WTC11 (cell line): ENCODE measurements at regions not wholly inside any gene's neighbourhood (a gene's known extent, or its start where the extent isn't known, plus 50 kb on each side); places are given as distances from the start of the nearest gene placed in this dataset.

Experiments used
- ATAC-seq: fragments of 200-7000 bp; cut with Tn5 transposase; 2 replicates; pipeline ENCODE4 v1.10.0; 2021; ENCODE audit warnings: mild to moderate bottlenecking, moderate library complexity
- CTCF ChIA-PET: fragments of 300-600 bp; sonication (Branson Sonifier 250); formaldehyde crosslinking; loops from one replicate; lab custom pipeline; 2021; ENCODE audit warnings: antibody characterized with exemption; lab: Charles Lee
- POLR2A ChIA-PET: fragments of 350-600 bp; sonication (Branson Sonifier 250); formaldehyde crosslinking; loops from one replicate; lab custom pipeline; 2021; ENCODE audit warnings: antibody characterized with exemption; lab: Charles Lee
- DNase-seq: peaks from one replicate; pipeline ENCODE4 v3.0.0; 2021; ENCODE audit warnings: low spot score
- H3K27ac Mint-ChIP-seq: 2 replicates; pipeline ENCODE4 v1.8.0; 2021; ENCODE audit warnings: mixed read lengths
- H3K27me3 Mint-ChIP-seq: 2 replicates; pipeline ENCODE4 v1.8.0; 2021; ENCODE audit warnings: low read depth, mild to moderate bottlenecking, moderate library complexity, mixed read lengths
- H3K36me3 Mint-ChIP-seq: 2 replicates; pipeline ENCODE4 v1.8.0; 2021; ENCODE audit warnings: mixed read lengths
- H3K4me1 Mint-ChIP-seq: 2 replicates; pipeline ENCODE4 v1.8.0; 2022; ENCODE audit warnings: mixed read lengths
- H3K4me3 Mint-ChIP-seq: 2 replicates; pipeline ENCODE4 v1.8.0; 2021; ENCODE audit warnings: mild to moderate bottlenecking, moderate library complexity, mixed read lengths
- H3K9me3 Mint-ChIP-seq: 2 replicates; pipeline ENCODE4 v1.8.0; 2021; ENCODE audit warnings: mixed read lengths
- FOXJ3 ChIP-seq: sonication (generic); formaldehyde crosslinking; IDR thresholded peaks from 2 replicates; pipeline ENCODE4 v1.9.0; 2021; ENCODE audit warnings: missing genetic modification reagents, mild to moderate bottlenecking, borderline replicate concordance
- FOXP1 ChIP-seq: sonication (generic); formaldehyde crosslinking; IDR thresholded peaks from 2 replicates; pipeline ENCODE4 v1.8.0; 2022; ENCODE audit warnings: missing genetic modification reagents, mild to moderate bottlenecking, moderate library complexity, borderline replicate concordance
- KAT7 ChIP-seq: sonication (generic); formaldehyde crosslinking; IDR thresholded peaks from 2 replicates; pipeline ENCODE4 v1.8.1; 2023; ENCODE audit warnings: missing genetic modification reagents, mild to moderate bottlenecking, borderline replicate concordance
- SMAD3 ChIP-seq: sonication (generic); formaldehyde crosslinking; IDR thresholded peaks from 2 replicates; pipeline ENCODE4 v1.8.0; 2022; ENCODE audit warnings: missing genetic modification reagents, mild to moderate bottlenecking, borderline replicate concordance
- SMAD4 ChIP-seq: sonication (generic); formaldehyde crosslinking; IDR thresholded peaks from 2 replicates; pipeline ENCODE4 v1.8.0; 2022; ENCODE audit warnings: mild to moderate bottlenecking, missing genetic modification reagents
- SP1 ChIP-seq: sonication (generic); formaldehyde crosslinking; conservative IDR thresholded peaks from 2 replicates; pipeline ENCODE4 v1.8.1; 2022; ENCODE audit warnings: missing genetic modification reagents
- ZNF317 ChIP-seq: sonication (generic); formaldehyde crosslinking; IDR thresholded peaks from 2 replicates; pipeline ENCODE4 v1.8.1; 2023; ENCODE audit warnings: low read depth, mild to moderate bottlenecking, moderate library complexity, missing genetic modification reagents, borderline replicate concordance
- ZNF396 ChIP-seq: fragments of 250-450 bp; sonication (Bioruptor Pico); IDR thresholded peaks from 2 replicates; pipeline ENCODE4 v1.8.0; 2021; ENCODE audit warnings: mild to moderate bottlenecking, moderate library complexity, borderline replicate concordance
- TF ChIP-seq, protein P1 (sequence below): sonication (generic); formaldehyde crosslinking; IDR thresholded peaks from 2 replicates; pipeline ENCODE4 v1.8.1; 2023; ENCODE audit warnings: mild to moderate bottlenecking, moderate library complexity, missing genetic modification reagents
- TF ChIP-seq, protein P2 (sequence below): fragments of 250-450 bp; sonication (Bioruptor Pico); IDR thresholded peaks from 2 replicates; pipeline ENCODE4 v1.9.0; 2021; ENCODE audit warnings: mild to moderate bottlenecking
- TF ChIP-seq, protein P3 (sequence below): sonication (generic); formaldehyde crosslinking; IDR thresholded peaks from 2 replicates; pipeline ENCODE4 v1.8.1; 2023; ENCODE audit warnings: mild to moderate bottlenecking, missing genetic modification reagents, moderate library complexity
- TF ChIP-seq, protein P4 (sequence below): sonication (generic); formaldehyde crosslinking; conservative IDR thresholded peaks from 2 replicates; pipeline ENCODE4 v1.8.1; 2023; ENCODE audit warnings: mild to moderate bottlenecking, low read depth, missing genetic modification reagents, moderate library complexity
- TF ChIP-seq, protein P5 (sequence below): fragments of 250-450 bp; sonication (Bioruptor Pico); conservative IDR thresholded peaks from 2 replicates; pipeline ENCODE4 v1.9.0; 2021; ENCODE audit warnings: mild to moderate bottlenecking

DNA sequence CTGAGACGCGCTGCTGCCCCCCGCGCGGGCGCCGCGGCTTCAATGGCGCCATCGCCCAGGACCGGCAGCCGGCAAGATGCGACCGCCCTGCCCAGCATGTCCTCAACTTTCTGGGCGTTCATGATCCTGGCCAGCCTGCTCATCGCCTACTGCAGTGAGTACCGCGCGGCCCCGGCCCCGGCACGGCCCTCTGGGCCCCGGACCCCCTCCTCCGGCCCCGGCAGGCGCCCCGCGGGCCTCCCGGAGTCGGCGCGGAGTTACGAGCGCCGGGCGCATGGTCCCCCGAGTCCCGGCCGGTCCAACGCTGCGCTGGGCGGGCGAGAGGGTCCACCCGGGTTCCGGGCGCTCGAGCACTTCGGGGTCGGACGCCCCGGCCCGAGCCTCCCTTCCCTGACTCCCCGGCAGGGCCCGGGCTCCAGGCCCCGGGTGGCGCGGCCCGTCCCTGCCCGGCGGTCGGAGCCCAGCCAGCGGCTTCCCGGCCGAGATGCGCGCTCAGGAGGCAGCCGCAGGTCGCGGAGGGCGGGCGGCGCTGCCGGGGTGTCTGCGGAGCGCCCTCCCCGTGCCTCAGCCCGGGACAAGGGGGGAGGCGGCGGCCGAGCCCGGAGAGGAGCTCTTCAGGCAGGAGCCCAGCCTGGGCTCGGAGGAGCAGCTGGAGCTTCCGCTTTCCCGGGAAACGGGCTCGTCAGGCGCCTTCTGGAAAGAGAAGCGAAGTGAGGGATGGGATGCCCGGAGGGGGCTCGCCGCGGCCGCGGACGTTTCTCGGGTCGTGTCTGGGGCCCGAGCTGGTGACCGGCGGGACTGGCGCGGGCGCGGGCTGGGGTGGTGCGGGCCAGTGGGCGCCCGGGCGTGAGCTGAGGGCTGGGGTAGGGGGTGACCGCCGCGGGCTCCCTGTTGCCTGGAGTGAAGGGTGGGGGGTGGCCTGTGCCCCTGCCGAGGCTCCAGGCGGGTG, 1337.8 kb downstream of the BRD1 start:
- peak; percentile 3; the same call in 1 of the 2 replicates for ATAC-seq
- H3K4me1 Mint-ChIP-seq, result peaks cover 54% of the 10 kb centered on the region
- CTCF ChIA-PET, result interaction anchor here (0.6 to 1.3 kb wide), 4 partner anchors 9 to 664 kb away, joined by 3 to 5 read pairs (median 4); no protein-coding TSS in a partner anchor
- H3K27me3 Mint-ChIP-seq, result peaks cover 29% of the 10 kb centered on the region
- no peak overlapping the region for H3K27ac Mint-ChIP-seq
- no peaks in the 10 kb centered on the region for H3K9me3 Mint-ChIP-seq
- 0 out of 2 replicates have a peak, but pooled peaks cover 3% of the 10 kb centered on the region for H3K36me3 Mint-ChIP-seq
- H3K4me3 Mint-ChIP-seq, result peak overlapping the region; percentile 77
- POLR2A ChIA-PET, result no interaction called here
- TF ChIP-seq, protein P1, sequence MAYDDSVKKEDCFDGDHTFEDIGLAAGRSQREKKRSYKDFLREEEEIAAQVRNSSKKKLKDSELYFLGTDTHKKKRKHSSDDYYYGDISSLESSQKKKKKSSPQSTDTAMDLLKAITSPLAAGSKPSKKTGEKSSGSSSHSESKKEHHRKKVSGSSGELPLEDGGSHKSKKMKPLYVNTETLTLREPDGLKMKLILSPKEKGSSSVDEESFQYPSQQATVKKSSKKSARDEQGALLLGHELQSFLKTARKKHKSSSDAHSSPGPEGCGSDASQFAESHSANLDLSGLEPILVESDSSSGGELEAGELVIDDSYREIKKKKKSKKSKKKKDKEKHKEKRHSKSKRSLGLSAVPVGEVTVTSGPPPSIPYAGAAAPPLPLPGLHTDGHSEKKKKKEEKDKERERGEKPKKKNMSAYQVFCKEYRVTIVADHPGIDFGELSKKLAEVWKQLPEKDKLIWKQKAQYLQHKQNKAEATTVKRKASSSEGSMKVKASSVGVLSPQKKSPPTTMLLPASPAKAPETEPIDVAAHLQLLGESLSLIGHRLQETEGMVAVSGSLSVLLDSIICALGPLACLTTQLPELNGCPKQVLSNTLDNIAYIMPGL (CRISPR knock-in tag), result 0 out of 2 replicates have a peak, but pooled peaks have one; percentile 38
- no peak for TF ChIP-seq KAT7 (CRISPR knock-in tag)
- DNase-seq, result no peak

DNA sequence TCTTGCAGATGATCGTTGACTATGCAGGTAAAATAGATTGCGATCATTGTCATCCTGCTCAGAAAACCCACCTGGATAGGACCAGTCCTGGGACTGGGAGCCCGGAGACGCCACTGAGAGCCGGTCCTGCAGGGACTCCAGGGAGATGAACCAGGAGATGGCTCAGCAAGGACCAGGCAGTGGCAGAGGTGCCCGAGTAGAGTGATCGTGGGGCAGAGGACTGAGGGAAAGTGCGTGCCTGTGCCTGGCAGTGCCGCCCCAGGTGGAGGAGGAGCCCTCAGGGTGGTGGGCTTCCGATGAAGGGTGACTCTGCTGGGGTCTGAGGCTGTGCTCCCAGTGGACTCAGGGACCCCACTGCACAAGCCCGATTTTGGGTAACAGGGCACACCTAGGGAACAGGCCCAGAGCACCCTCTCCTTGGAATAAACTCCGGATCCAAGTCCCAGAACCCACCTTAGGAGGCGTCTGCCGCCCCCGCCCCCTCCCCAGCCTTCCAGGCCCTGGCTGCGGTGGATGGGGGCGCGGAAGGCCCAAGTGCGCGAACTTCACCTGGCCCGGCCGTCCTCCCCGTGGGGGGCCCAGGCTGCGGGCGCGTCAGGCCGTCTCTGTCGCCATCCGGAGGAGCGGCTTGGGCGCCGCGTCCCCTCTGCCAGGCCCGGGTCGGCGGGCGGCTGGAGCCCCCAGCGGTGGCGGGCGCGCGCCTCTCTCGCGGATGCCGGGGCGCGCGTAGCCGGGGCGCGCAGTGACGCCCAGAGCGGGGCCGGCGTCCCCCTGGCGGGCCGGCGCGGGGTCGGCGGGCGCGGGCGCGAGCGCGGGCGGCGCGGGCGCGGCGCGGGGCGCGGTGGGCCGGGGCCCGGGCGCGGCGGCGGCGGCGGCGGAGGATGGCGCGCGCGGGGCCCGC, 1338.8 kb downstream of the BRD1 start:
- H3K36me3 Mint-ChIP-seq, result 0 out of 2 replicates have a peak, but pooled peaks cover 3% of the 10 kb centered on the region
- peaks cover 52% of the 10 kb centered on the region for H3K4me1 Mint-ChIP-seq
- ChIA-PET POLR2A (no interaction called here), CTCF (no interaction called here)
- peaks cover 29% of the 10 kb centered on the region for H3K27me3 Mint-ChIP-seq
- H3K4me3 Mint-ChIP-seq, result peak overlapping the region; percentile 58
- TF ChIP-seq SP1 (0 out of 2 replicates have a peak, but pooled peaks have one; percentile 31), FOXP1 (CRISPR knock-in tag) (peak; percentile 59; the same call in 1 of the 2 replicates), KAT7 (CRISPR knock-in tag) (0 out of 2 replicates have a peak, but pooled peaks have one; percentile 35)
- TF ChIP-seq, protein P2, sequence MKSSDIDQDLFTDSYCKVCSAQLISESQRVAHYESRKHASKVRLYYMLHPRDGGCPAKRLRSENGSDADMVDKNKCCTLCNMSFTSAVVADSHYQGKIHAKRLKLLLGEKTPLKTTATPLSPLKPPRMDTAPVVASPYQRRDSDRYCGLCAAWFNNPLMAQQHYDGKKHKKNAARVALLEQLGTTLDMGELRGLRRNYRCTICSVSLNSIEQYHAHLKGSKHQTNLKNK (CRISPR knock-in tag), result no peak
- DNase-seq, result peak; percentile 72
- no peak overlapping the region for H3K27ac Mint-ChIP-seq
- peak; percentile 33 for ATAC-seq
- no peaks in the 10 kb centered on the region for H3K9me3 Mint-ChIP-seq

DNA sequence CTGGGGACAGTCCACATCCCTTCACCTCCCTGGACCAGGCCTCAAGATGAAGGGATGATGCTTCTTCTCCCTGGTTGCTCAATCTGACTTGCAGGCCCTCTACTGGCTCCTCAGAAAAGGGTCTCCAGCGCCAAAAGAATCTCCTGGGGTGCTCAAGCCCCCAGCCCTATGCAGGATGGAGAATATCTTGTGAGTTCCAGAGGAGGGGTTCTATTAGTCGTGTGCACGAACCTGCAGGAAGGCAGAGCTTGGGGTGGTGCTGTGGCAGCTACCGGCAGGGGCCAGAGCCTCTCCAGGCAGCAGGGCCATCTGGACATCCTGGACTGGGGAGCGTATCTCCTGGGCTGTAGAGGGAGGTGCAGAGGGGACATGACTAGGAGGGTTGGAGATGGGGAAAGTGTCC, 1339.5 kb downstream of the BRD1 start:
- POLR2A ChIA-PET, result no interaction called here

DNA sequence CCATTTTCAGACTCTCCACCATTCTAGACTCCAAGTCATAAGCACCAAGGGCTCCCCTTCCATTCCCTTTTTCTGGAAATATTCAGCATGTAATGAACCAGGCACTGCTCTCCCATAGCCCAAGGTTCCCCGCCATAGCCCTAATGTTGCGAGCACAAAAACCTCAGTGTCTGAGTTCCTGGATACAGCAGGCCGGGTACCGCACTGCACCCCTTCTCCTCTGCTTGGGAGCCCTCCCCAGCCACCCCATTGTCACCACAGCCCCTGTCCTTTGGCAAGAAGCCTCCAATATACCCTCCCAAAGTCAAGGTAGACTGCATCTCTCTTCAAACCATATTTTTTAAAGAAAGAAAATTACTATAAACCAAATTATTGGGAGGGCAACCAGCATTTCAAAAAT, 1341.1 kb downstream of the BRD1 start:
- CTCF ChIA-PET, result no interaction called here
- H3K4me3 Mint-ChIP-seq, result no peak overlapping the region
- H3K27ac Mint-ChIP-seq, result no peak overlapping the region
- DNase-seq (no peak), ATAC-seq (no peak)
- POLR2A ChIA-PET, result no interaction called here
- peaks cover 39% of the 10 kb centered on the region for H3K4me1 Mint-ChIP-seq
- peaks cover 24% of the 10 kb centered on the region for H3K27me3 Mint-ChIP-seq
- H3K9me3 Mint-ChIP-seq, result 0 out of 2 replicates have a peak, but pooled peaks cover 4% of the 10 kb centered on the region
- H3K36me3 Mint-ChIP-seq, result no peaks in the 10 kb centered on the region
- TF ChIP-seq FOXJ3, result no peak
- TF ChIP-seq SMAD4 (CRISPR knock-in tag), result no peak
- TF ChIP-seq, protein P3, sequence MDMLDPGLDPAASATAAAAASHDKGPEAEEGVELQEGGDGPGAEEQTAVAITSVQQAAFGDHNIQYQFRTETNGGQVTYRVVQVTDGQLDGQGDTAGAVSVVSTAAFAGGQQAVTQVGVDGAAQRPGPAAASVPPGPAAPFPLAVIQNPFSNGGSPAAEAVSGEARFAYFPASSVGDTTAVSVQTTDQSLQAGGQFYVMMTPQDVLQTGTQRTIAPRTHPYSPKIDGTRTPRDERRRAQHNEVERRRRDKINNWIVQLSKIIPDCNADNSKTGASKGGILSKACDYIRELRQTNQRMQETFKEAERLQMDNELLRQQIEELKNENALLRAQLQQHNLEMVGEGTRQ (CRISPR knock-in tag), result no peak
- no peak for TF ChIP-seq ZNF396 (CRISPR knock-in tag)
- TF ChIP-seq, protein P4, sequence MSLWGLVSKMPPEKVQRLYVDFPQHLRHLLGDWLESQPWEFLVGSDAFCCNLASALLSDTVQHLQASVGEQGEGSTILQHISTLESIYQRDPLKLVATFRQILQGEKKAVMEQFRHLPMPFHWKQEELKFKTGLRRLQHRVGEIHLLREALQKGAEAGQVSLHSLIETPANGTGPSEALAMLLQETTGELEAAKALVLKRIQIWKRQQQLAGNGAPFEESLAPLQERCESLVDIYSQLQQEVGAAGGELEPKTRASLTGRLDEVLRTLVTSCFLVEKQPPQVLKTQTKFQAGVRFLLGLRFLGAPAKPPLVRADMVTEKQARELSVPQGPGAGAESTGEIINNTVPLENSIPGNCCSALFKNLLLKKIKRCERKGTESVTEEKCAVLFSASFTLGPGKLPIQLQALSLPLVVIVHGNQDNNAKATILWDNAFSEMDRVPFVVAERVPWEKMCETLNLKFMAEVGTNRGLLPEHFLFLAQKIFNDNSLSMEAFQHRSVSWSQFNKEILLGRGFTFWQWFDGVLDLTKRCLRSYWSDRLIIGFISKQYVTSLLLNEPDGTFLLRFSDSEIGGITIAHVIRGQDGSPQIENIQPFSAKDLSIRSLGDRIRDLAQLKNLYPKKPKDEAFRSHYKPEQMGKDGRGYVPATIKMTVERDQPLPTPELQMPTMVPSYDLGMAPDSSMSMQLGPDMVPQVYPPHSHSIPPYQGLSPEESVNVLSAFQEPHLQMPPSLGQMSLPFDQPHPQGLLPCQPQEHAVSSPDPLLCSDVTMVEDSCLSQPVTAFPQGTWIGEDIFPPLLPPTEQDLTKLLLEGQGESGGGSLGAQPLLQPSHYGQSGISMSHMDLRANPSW (CRISPR knock-in tag), result no peak

More for the DNA sequence above, 1339.5 kb downstream of the BRD1 start:
- TF ChIP-seq SMAD3, result no peak
- no peak for TF ChIP-seq ZNF317 (CRISPR knock-in tag)
- TF ChIP-seq, protein P5, sequence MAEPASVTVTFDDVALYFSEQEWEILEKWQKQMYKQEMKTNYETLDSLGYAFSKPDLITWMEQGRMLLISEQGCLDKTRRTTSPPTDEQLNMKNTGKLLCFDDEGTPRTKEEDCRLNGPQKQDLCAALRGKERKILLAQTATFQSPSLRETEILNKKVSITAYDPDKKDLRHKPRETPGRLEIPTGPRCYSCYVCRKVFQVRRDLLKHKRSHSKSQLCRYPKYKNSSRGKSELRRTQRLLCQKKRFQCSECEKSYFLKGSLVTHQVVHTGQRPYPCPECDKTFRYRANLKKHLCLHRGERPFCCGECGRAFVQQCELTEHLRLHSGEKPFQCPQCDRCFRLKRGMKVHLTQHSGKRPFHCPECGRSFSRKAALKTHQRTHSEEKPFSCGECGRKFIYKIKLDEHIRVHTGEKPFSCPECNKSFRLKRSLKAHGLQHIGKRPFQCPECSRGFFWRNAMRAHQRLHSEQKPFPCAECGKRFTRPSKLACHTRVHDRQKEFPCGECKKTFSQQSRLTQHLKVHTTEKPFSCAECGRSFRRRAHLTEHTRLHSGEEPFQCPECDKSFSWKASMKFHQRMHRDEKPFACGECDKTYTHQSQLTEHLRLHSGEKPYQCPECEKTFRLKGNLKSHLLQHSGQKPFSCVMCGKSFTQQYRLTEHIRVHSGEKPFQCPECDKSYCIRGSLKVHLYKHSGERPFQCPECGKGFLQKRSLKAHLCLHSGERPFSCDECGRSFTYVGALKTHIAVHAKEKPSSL (CRISPR knock-in tag), result no peak
- TF ChIP-seq, all 79 proteins: peak for 0
- Mint-ChIP-seq H3K27me3 (peaks cover 29% of the 10 kb centered on the region), H3K4me3 (peak overlapping the region; percentile 58), H3K36me3 (0 out of 2 replicates have a peak, but pooled peaks cover 3% of the 10 kb centered on the region), H3K27ac (no peak overlapping the region), H3K9me3 (no peaks in the 10 kb centered on the region), H3K4me1 (peaks cover 55% of the 10 kb centered on the region)
- CTCF ChIA-PET, result no interaction called here
- DNase-seq (no peak), ATAC-seq (no peak)
